ENCODE measurements at regions not wholly inside any gene's neighbourhood (a gene's known extent, or its start where the extent isn't known, plus 50 kb on each side); places are given as distances from the start of the nearest gene placed in this dataset.

- H3K27ac ChIP-seq (ENCODE audit: low read length): no peak overlapping the region
- no peaks in the 10 kb centered on the region for H3K9me3 ChIP-seq (ENCODE audit: control insufficient read depth in 2 of 2, low read length in 2 of 2)
- H3K9ac ChIP-seq (ENCODE audit: low read length in 2 of 2): no peak overlapping the region
- no peaks in the 10 kb centered on the region for H3K36me3 ChIP-seq (ENCODE audit: control insufficient read depth in 2 of 2, insufficient read depth in 2 of 2, low read length in 2 of 2)
- H3K4me1 ChIP-seq (ENCODE audit: control insufficient read depth, insufficient read depth, low read length): no peaks in the 10 kb centered on the region
- H3K4me3 ChIP-seq (ENCODE audit: low read length in 2 of 2): no peak overlapping the region
- no peaks in the 10 kb centered on the region for H3K27me3 ChIP-seq (ENCODE audit: control insufficient read depth in 1 of 2, insufficient read depth in 2 of 2, low read length in 2 of 2)
Observed at GRCh38 chr2:234579231-234579962, 82.5 kb upstream of the ARL4C start.

GRCh38 chr2:234578389-234578788, 81.5 kb upstream of the ARL4C start:
- Histone ChIP-seq H3K9ac (ENCODE audit: low read length in 2 of 2) (no peak overlapping the region), H3K36me3 (ENCODE audit: control insufficient read depth in 2 of 2, insufficient read depth in 2 of 2, low read length in 2 of 2) (no peaks in the 10 kb centered on the region), H3K9me3 (ENCODE audit: control insufficient read depth in 2 of 2, low read length in 2 of 2) (no peaks in the 10 kb centered on the region), H3K27me3 (ENCODE audit: control insufficient read depth in 1 of 2, insufficient read depth in 2 of 2, low read length in 2 of 2) (no peaks in the 10 kb centered on the region), H3K4me1 (ENCODE audit: control insufficient read depth, insufficient read depth, low read length) (no peaks in the 10 kb centered on the region), H3K27ac (ENCODE audit: low read length) (no peak overlapping the region), H3K4me3 (ENCODE audit: low read length in 2 of 2) (no peak overlapping the region)

GRCh38 chr2:234577191-234577590, 80.3 kb upstream of the ARL4C start:
- no peak overlapping the region for H3K9ac ChIP-seq (ENCODE audit: low read length in 2 of 2)
- H3K9me3 ChIP-seq (ENCODE audit: control insufficient read depth in 2 of 2, low read length in 2 of 2): no peaks in the 10 kb centered on the region
- H3K4me3 ChIP-seq (ENCODE audit: low read length in 2 of 2): no peak overlapping the region

GRCh38 chr2:234571620-234572407, 74.9 kb upstream of the ARL4C start:
- Histone ChIP-seq H3K4me1 (ENCODE audit: control insufficient read depth, insufficient read depth, low read length) (no peaks in the 10 kb centered on the region), H3K4me3 (ENCODE audit: low read length in 2 of 2) (no peak overlapping the region), H3K9me3 (ENCODE audit: control insufficient read depth in 2 of 2, low read length in 2 of 2) (no peaks in the 10 kb centered on the region), H3K27me3 (ENCODE audit: control insufficient read depth in 1 of 2, insufficient read depth in 2 of 2, low read length in 2 of 2) (no peaks in the 10 kb centered on the region), H3K27ac (ENCODE audit: low read length) (no peak overlapping the region), H3K9ac (ENCODE audit: low read length in 2 of 2) (no peak overlapping the region), H3K36me3 (ENCODE audit: control insufficient read depth in 2 of 2, insufficient read depth in 2 of 2, low read length in 2 of 2) (no peaks in the 10 kb centered on the region)

More at GRCh38 chr2:234577191-234577590, 80.3 kb upstream of the ARL4C start:
- H3K27me3 ChIP-seq (ENCODE audit: control insufficient read depth in 1 of 2, insufficient read depth in 2 of 2, low read length in 2 of 2): no peaks in the 10 kb centered on the region
- no peak overlapping the region for H3K27ac ChIP-seq (ENCODE audit: low read length)
- H3K4me1 ChIP-seq (ENCODE audit: control insufficient read depth, insufficient read depth, low read length): no peaks in the 10 kb centered on the region
- no peaks in the 10 kb centered on the region for H3K36me3 ChIP-seq (ENCODE audit: control insufficient read depth in 2 of 2, insufficient read depth in 2 of 2, low read length in 2 of 2)

GRCh38 chr2:234570476-234570875, 73.6 kb upstream of the ARL4C start:
- no peak overlapping the region for H3K4me3 ChIP-seq (ENCODE audit: low read length in 2 of 2)
- no peaks in the 10 kb centered on the region for H3K4me1 ChIP-seq (ENCODE audit: control insufficient read depth, insufficient read depth, low read length)
- H3K27ac ChIP-seq (ENCODE audit: low read length): no peak overlapping the region
- no peak overlapping the region for H3K9ac ChIP-seq (ENCODE audit: low read length in 2 of 2)
- H3K9me3 ChIP-seq (ENCODE audit: control insufficient read depth in 2 of 2, low read length in 2 of 2): no peaks in the 10 kb centered on the region
- H3K27me3 ChIP-seq (ENCODE audit: control insufficient read depth in 1 of 2, insufficient read depth in 2 of 2, low read length in 2 of 2): no peaks in the 10 kb centered on the region
- no peaks in the 10 kb centered on the region for H3K36me3 ChIP-seq (ENCODE audit: control insufficient read depth in 2 of 2, insufficient read depth in 2 of 2, low read length in 2 of 2)

- H3K4me3 ChIP-seq (ENCODE audit: low read length in 2 of 2): no peak overlapping the region
- H3K9me3 ChIP-seq (ENCODE audit: control insufficient read depth in 2 of 2, low read length in 2 of 2): no peaks in the 10 kb centered on the region
- H3K36me3 ChIP-seq (ENCODE audit: control insufficient read depth in 2 of 2, insufficient read depth in 2 of 2, low read length in 2 of 2): no peaks in the 10 kb centered on the region
- H3K27me3 ChIP-seq (ENCODE audit: control insufficient read depth in 1 of 2, insufficient read depth in 2 of 2, low read length in 2 of 2): no peaks in the 10 kb centered on the region
- H3K9ac ChIP-seq (ENCODE audit: low read length in 2 of 2): no peak overlapping the region
- H3K27ac ChIP-seq (ENCODE audit: low read length): no peak overlapping the region
- no peaks in the 10 kb centered on the region for H3K4me1 ChIP-seq (ENCODE audit: control insufficient read depth, insufficient read depth, low read length)
Observed at GRCh38 chr2:234569776-234570430, 73.0 kb upstream of the ARL4C start.

GRCh38 chr2:234566622-234567021, 69.7 kb upstream of the ARL4C start:
- Histone ChIP-seq H3K27ac (ENCODE audit: low read length) (no peak overlapping the region), H3K27me3 (ENCODE audit: control insufficient read depth in 1 of 2, insufficient read depth in 2 of 2, low read length in 2 of 2) (no peaks in the 10 kb centered on the region), H3K4me3 (ENCODE audit: low read length in 2 of 2) (no peak overlapping the region), H3K4me1 (ENCODE audit: control insufficient read depth, insufficient read depth, low read length) (no peaks in the 10 kb centered on the region), H3K9ac (ENCODE audit: low read length in 2 of 2) (no peak overlapping the region), H3K9me3 (ENCODE audit: control insufficient read depth in 2 of 2, low read length in 2 of 2) (no peaks in the 10 kb centered on the region), H3K36me3 (ENCODE audit: control insufficient read depth in 2 of 2, insufficient read depth in 2 of 2, low read length in 2 of 2) (no peaks in the 10 kb centered on the region)

- Histone ChIP-seq H3K4me3 (ENCODE audit: low read length in 2 of 2) (no peak overlapping the region), H3K36me3 (ENCODE audit: control insufficient read depth in 2 of 2, insufficient read depth in 2 of 2, low read length in 2 of 2) (no peaks in the 10 kb centered on the region), H3K27me3 (ENCODE audit: control insufficient read depth in 1 of 2, insufficient read depth in 2 of 2, low read length in 2 of 2) (no peaks in the 10 kb centered on the region), H3K27ac (ENCODE audit: low read length) (no peak overlapping the region), H3K9me3 (ENCODE audit: control insufficient read depth in 2 of 2, low read length in 2 of 2) (peaks cover 0 to under 1% of the 10 kb centered on the region in 2 donors), H3K9ac (ENCODE audit: low read length in 2 of 2) (no peak overlapping the region), H3K4me1 (ENCODE audit: control insufficient read depth, insufficient read depth, low read length) (no peaks in the 10 kb centered on the region)
Observed at GRCh38 chr2:234565842-234566619, 69.2 kb upstream of the ARL4C start.

GRCh38 chr2:234565201-234565600, 68.3 kb upstream of the ARL4C start:
- H3K4me3 ChIP-seq (ENCODE audit: low read length in 2 of 2): no peak overlapping the region
- peaks cover 0 to 3% of the 10 kb centered on the region in 2 donors for H3K9me3 ChIP-seq (ENCODE audit: control insufficient read depth in 2 of 2, low read length in 2 of 2)
- no peak overlapping the region for H3K9ac ChIP-seq (ENCODE audit: low read length in 2 of 2)
- H3K27me3 ChIP-seq (ENCODE audit: control insufficient read depth in 1 of 2, insufficient read depth in 2 of 2, low read length in 2 of 2): no peaks in the 10 kb centered on the region
- no peaks in the 10 kb centered on the region for H3K36me3 ChIP-seq (ENCODE audit: control insufficient read depth in 2 of 2, insufficient read depth in 2 of 2, low read length in 2 of 2)
- H3K4me1 ChIP-seq (ENCODE audit: control insufficient read depth, insufficient read depth, low read length): no peaks in the 10 kb centered on the region
- H3K27ac ChIP-seq (ENCODE audit: low read length): no peak overlapping the region

GRCh38 chr2:234564699-234565098, 67.8 kb upstream of the ARL4C start:
- Histone ChIP-seq H3K4me3 (ENCODE audit: low read length in 2 of 2) (no peak overlapping the region), H3K27me3 (ENCODE audit: control insufficient read depth in 1 of 2, insufficient read depth in 2 of 2, low read length in 2 of 2) (no peaks in the 10 kb centered on the region), H3K36me3 (ENCODE audit: control insufficient read depth in 2 of 2, insufficient read depth in 2 of 2, low read length in 2 of 2) (no peaks in the 10 kb centered on the region), H3K4me1 (ENCODE audit: control insufficient read depth, insufficient read depth, low read length) (no peaks in the 10 kb centered on the region), H3K9me3 (ENCODE audit: control insufficient read depth in 2 of 2, low read length in 2 of 2) (peaks cover 0 to 3% of the 10 kb centered on the region in 2 donors), H3K27ac (ENCODE audit: low read length) (no peak overlapping the region), H3K9ac (ENCODE audit: low read length in 2 of 2) (no peak overlapping the region)

Data from stomach smooth muscle (tissue), 2 donors.